ENCODE measurements at regions not wholly inside any gene's neighbourhood (a gene's known extent, or its start where the extent isn't known, plus 50 kb on each side); places are given as distances from the start of the nearest gene placed in this dataset.

- peaks cover 19% of the 10 kb centered on the region for H3K4me1 Mint-ChIP-seq (ENCODE audit: unreplicated experiment)
These were observed 55.9 kb upstream of the RTN4 start for GRCh38 chr2:55106148-55106547.

DNA sequence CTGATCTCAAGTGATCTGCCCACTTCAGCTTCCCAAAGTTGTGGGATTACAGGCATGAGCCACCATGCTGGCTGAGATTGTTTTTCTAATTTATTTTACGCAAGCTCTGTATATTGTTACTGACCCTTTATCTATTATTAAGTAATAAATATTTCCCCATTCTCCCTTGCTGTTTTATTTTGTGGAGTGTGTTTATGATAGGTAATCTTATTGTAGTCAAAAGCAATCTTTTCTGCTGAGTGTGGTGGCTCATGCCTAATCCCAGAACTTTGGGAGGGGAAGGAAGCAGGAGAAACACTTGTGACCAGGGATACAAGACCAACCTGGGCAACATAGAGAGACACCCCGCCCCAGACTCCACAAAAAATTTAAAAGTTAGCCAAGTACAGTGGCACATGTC is 55.2 kb upstream of the RTN4 start:
- H3K27me3 Mint-ChIP-seq: no peaks in the 10 kb centered on the region
- no peak for TF ChIP-seq CTCF (conservative IDR thresholded peaks at IDR 0.05)
- no peaks in the 10 kb centered on the region for H3K36me3 Mint-ChIP-seq
- DNase-seq (ENCODE audit: extremely low spot score, unreplicated experiment): no peak
- H3K4me1 Mint-ChIP-seq (ENCODE audit: unreplicated experiment): peaks cover 16% of the 10 kb centered on the region
- H3K9me3 Mint-ChIP-seq: no peaks in the 10 kb centered on the region
- H3K27ac Mint-ChIP-seq: no peak overlapping the region
- H3K4me3 Mint-ChIP-seq: no peak overlapping the region

More at GRCh38 chr2:55106148-55106547, 55.9 kb upstream of the RTN4 start:
- H3K36me3 Mint-ChIP-seq: no peaks in the 10 kb centered on the region
- no peak for TF ChIP-seq CTCF (conservative IDR thresholded peaks at IDR 0.05)
- H3K4me3 Mint-ChIP-seq: no peak overlapping the region
- no peaks in the 10 kb centered on the region for H3K9me3 Mint-ChIP-seq
- peak overlapping the region; percentile 44 for H3K27ac Mint-ChIP-seq
- no peak for DNase-seq (ENCODE audit: extremely low spot score, unreplicated experiment)
- H3K27me3 Mint-ChIP-seq: no peaks in the 10 kb centered on the region

DNA sequence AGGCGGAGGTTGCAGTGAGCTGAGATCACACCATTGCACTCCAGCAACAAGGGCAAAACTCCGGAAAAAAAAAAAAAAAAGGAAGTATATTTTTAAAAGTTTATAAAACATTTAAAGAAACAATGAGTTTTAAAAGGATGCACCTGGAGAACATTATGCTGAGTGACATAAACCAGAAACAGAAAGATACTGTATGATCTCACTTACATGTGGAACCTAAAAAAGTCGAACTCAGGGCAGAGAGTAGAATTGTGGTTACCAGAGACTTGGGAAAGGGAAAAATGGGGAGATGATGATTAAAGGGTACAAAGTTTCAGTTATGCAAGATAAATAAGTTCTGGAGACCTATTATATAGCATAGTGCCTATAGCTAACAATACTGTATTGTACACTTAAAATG is 52.8 kb upstream of the RTN4 start:
- Mint-ChIP-seq H3K27me3 (no peaks in the 10 kb centered on the region), H3K27ac (no peak overlapping the region), H3K4me3 (no peak overlapping the region), H3K9me3 (no peaks in the 10 kb centered on the region), H3K4me1 (ENCODE audit: unreplicated experiment) (peaks cover 11% of the 10 kb centered on the region), H3K36me3 (no peaks in the 10 kb centered on the region)
- no peak for DNase-seq (ENCODE audit: extremely low spot score, unreplicated experiment)
- TF ChIP-seq CTCF (conservative IDR thresholded peaks at IDR 0.05): no peak

DNA sequence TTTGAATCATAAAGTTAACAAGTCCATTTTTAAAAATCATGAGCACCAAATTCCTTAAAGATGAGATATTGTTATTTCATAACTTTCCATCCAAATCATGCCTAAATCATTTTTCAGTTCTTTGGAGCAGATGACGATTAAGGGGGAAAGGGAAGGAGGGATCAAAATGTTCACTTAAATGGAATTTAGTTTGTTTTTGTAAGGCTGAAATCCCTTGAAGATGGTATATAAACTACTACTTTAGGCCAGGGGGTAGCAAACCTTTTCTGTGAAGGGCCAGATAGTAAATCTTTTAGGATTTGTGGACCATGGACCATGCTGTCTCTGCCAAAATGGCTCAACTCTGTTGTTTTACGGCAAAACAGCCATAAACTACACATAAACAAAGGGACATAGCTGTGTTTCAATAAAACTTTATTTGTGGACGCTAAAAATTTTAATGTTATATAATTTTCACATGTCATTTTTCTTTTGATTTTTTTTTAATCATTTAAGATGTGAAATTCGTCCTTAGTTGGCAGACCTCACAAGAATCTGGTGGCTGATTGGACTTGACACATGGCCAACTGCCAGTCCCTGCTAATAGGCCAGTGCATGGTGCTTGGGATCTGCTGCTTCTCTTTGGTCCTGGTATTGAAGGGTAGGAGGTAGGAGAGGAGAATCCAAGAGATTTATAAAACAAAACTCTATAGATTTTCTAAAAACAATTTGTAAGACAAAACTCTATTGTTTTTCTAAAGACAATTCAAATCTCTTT is 52.0 kb upstream of the RTN4 start:
- no peak for DNase-seq (ENCODE audit: extremely low spot score, unreplicated experiment)
- peaks cover 11% of the 10 kb centered on the region for H3K4me1 Mint-ChIP-seq (ENCODE audit: unreplicated experiment)

DNA sequence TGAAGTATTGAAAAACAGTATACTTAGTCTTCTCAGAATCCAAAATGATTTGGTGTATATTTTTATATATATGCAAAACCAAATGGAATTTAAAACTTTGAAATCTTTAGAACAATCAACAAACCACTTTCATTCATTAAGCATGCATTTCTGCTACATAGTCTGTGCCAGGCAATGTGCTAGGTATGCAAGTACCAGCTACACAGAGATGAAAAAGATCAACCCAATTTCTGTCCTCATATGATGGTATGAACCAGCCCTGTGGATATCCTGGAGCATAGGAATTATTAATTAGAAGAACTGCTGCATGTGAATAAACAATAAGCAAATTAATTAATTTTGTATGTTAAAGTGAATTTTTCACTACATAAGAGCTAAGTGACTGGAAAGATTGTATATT is 51.2 kb upstream of the RTN4 start:
- Mint-ChIP-seq H3K36me3 (no peaks in the 10 kb centered on the region), H3K4me3 (no peak overlapping the region), H3K27ac (no peak overlapping the region), H3K4me1 (ENCODE audit: unreplicated experiment) (peaks cover 11% of the 10 kb centered on the region), H3K27me3 (no peaks in the 10 kb centered on the region), H3K9me3 (no peaks in the 10 kb centered on the region)
- TF ChIP-seq CTCF (conservative IDR thresholded peaks at IDR 0.05): no peak
- DNase-seq (ENCODE audit: extremely low spot score, unreplicated experiment): no peak

More for the DNA sequence above, 52.0 kb upstream of the RTN4 start:
- H3K36me3 Mint-ChIP-seq: no peaks in the 10 kb centered on the region
- no peaks in the 10 kb centered on the region for H3K27me3 Mint-ChIP-seq
- H3K27ac Mint-ChIP-seq: no peak overlapping the region
- H3K4me3 Mint-ChIP-seq: no peak overlapping the region
- no peak for TF ChIP-seq CTCF (conservative IDR thresholded peaks at IDR 0.05)
- H3K9me3 Mint-ChIP-seq: no peaks in the 10 kb centered on the region

All from type B pancreatic cell (in vitro differentiated cells).